B cell (primary cell): ENCODE measurements at regions not wholly inside any gene's neighbourhood (a gene's known extent, or its start where the extent isn't known, plus 50 kb on each side); places are given as distances from the start of the nearest gene placed in this dataset.

Source experiments
- ATAC-seq: fragments of 200-7000 bp; cut with Tn5 transposase; one replicate; pipeline ENCODE4 v1.10.0; 2021; ENCODE audit warnings: low read depth, mild to moderate bottlenecking, moderate number of reproducible peaks, moderate library complexity
- CTCF ChIA-PET: fragments of 350-600 bp; sonication (Branson Sonifier 250); formaldehyde crosslinking; loops from one replicate; lab custom pipeline; 2021; ENCODE audit warnings: antibody characterized with exemption, inconsistent platforms; lab: Charles Lee
- POLR2A ChIA-PET: fragments of 350-600 bp; sonication (Branson Sonifier 250); formaldehyde crosslinking; loops from one replicate; lab custom pipeline; 2021; ENCODE audit warnings: antibody characterized with exemption; lab: Charles Lee
- DNase-seq: peaks from one replicate; pipeline ENCODE4 v3.0.0; 2013
- H2AFZ ChIP-seq: 2 replicates; pipeline ENCODE4 v1.6.1; 2012; ENCODE audit warnings: mild to moderate bottlenecking, low read depth, low read length; ENCODE audit not compliant: insufficient read depth, poor library complexity, severe bottlenecking
- H3K27ac ChIP-seq, 2 donors: 1 replicate in 1 of 2; 2 replicates in 1 of 2; pipeline ENCODE4 v1.5.1; 2012 to 2013; ENCODE audit warnings: low read length in 2 of 2, mild to moderate bottlenecking in 2 of 2, moderate library complexity in 1 of 2
- H3K27me3 ChIP-seq, 4 experiments: fragments of 200-600 bp in 1 of 4; sonication (generic) in 1 of 4; replicated peaks in 1 of 4; 1 replicate in 2 of 4; 2 replicates in 2 of 4; pipeline versions ENCODE4 v1.6.1 to v1.7.0; 2013 to 2016; ENCODE audit warnings: low read length in 3 of 4, mild to moderate bottlenecking in 2 of 4, mixed read lengths in 1 of 4, moderate library complexity in 1 of 4; ENCODE audit not compliant: insufficient read depth in 4 of 4, control insufficient read depth in 3 of 4; ENCODE audit errors: control extremely low read depth in 1 of 4
- H3K36me3 ChIP-seq, 2 experiments: replicated peaks in 1 of 2; 1 replicate in 1 of 2; 2 replicates in 1 of 2; pipeline versions ENCODE4 v1.6.1 to v1.7.1; 2013; ENCODE audit warnings: low read length in 1 of 2; ENCODE audit not compliant: insufficient read depth in 2 of 2, control insufficient read depth in 1 of 2; ENCODE audit errors: control extremely low read depth in 1 of 2, extremely low read depth in 1 of 2
- H3K4me1 ChIP-seq, 2 donors: fragments of 200-600 bp in 1 of 2; sonication (generic) in 1 of 2; 1 replicate in 1 of 2; 2 replicates in 1 of 2; pipeline versions ENCODE4 v1.5.1 to v1.6.1; 2013 to 2017; ENCODE audit warnings: low read length in 2 of 2; ENCODE audit not compliant: control insufficient read depth in 2 of 2, insufficient read depth in 2 of 2
- H3K4me2 ChIP-seq: replicated peaks from 2 replicates; pipeline ENCODE3; 2012; ENCODE audit warnings: mild to moderate bottlenecking, low read depth, low read length; ENCODE audit not compliant: poor library complexity, severe bottlenecking
- H3K4me3 ChIP-seq, 5 experiments: fragments of 200-600 bp in 1 of 5; sonication (generic) in 1 of 5; 1 replicate in 3 of 5; 2 replicates in 2 of 5; pipeline versions ENCODE4 v1.5.1 to v1.7.0; 2011 to 2016; ENCODE audit warnings: low read length in 4 of 5, mild to moderate bottlenecking in 4 of 5, low read depth in 2 of 5, control low read depth in 1 of 5, moderate library complexity in 1 of 5; ENCODE audit not compliant: insufficient read depth in 1 of 5; ENCODE audit errors: control extremely low read depth in 1 of 5, extremely low read depth in 1 of 5
- H3K79me2 ChIP-seq: fragments of 200-600 bp; sonication (generic); one replicate; pipeline ENCODE4 v1.6.0; 2016; ENCODE audit warnings: low read length; ENCODE audit not compliant: control insufficient read depth, insufficient read depth
- H3K9ac ChIP-seq: fragments of 200-600 bp; sonication (generic); 2 replicates; pipeline ENCODE4 v1.6.1; 2017; ENCODE audit warnings: mild to moderate bottlenecking, low read length, moderate library complexity
- H3K9me3 ChIP-seq, 3 donors: one replicate each; pipeline versions ENCODE4 v1.6.1 to v1.7.1; 2013; ENCODE audit warnings: low read length in 2 of 3; ENCODE audit not compliant: control insufficient read depth in 2 of 3, insufficient read depth in 1 of 3; ENCODE audit errors: control extremely low read depth in 1 of 3
- H4K20me1 ChIP-seq: 2 replicates; pipeline ENCODE4 v1.6.0; 2012; ENCODE audit warnings: mild to moderate bottlenecking, low read length; ENCODE audit not compliant: insufficient read depth, control insufficient read depth, poor library complexity, severe bottlenecking
- H3K27ac Mint-ChIP-seq: one replicate; pipeline ENCODE4 v1.8.0; 2021; ENCODE audit warnings: mixed read lengths
- H3K27me3 Mint-ChIP-seq: one replicate; pipeline ENCODE4 v1.8.0; 2021; ENCODE audit warnings: mixed read lengths
- H3K4me1 Mint-ChIP-seq: one replicate; pipeline ENCODE4 v1.8.0; 2021; ENCODE audit warnings: mixed read lengths
- H3K4me3 Mint-ChIP-seq: one replicate; pipeline ENCODE4 v1.8.0; 2021; ENCODE audit warnings: mixed read lengths
- H3K9me3 Mint-ChIP-seq: one replicate; pipeline ENCODE4 v1.8.0; 2022; ENCODE audit warnings: mixed read lengths; ENCODE audit not compliant: insufficient read depth
- CTCF ChIP-seq: fragments of 200-600 bp; IDR thresholded peaks from one replicate; pipeline ENCODE4 v1.8.0; 2022; ENCODE audit warnings: antibody characterized with exemption, mild to moderate bottlenecking
- EZH2 ChIP-seq: IDR thresholded peaks from 2 replicates; pipeline ENCODE4 v1.6.1; 2012; ENCODE audit warnings: borderline replicate concordance, low read depth, mild to moderate bottlenecking, moderate library complexity, low read length; ENCODE audit not compliant: insufficient read depth, poor library complexity, severe bottlenecking
- WGBS: methylation state at CpG from one replicate; pipeline ENCODE4 v1.1.5; 2013; ENCODE audit warnings: missing lambda C conversion rate; ENCODE audit not compliant: insufficient coverage; 5-methylcytosine and 5-hydroxymethylcytosine counted together
- intact Hi-C: fragments of 100-400 bp; cut with micrococcal nuclease; formaldehyde crosslinking; loops from one replicate; pipeline ENCODE4 v1.10.0; 2022

- Histone ChIP-seq H3K27ac (no peak overlapping the region), H3K27me3 (peaks cover 0 to 5% (median 0%) of the 10 kb centered on the region in 4 experiments), H3K4me2 (no peak overlapping the region), H2AFZ (no peak overlapping the region), H3K79me2 (no peaks in the 10 kb centered on the region), H4K20me1 (no peaks in the 10 kb centered on the region), H3K9me3 (no peaks in the 10 kb centered on the region), H3K36me3 (no peaks in the 10 kb centered on the region), H3K4me1 (no peaks in the 10 kb centered on the region), H3K9ac (no peak overlapping the region), H3K4me3 (no peak overlapping the region)
- Mint-ChIP-seq H3K9me3 (no peaks in the 10 kb centered on the region), H3K27me3 (no peaks in the 10 kb centered on the region), H3K4me1 (no peaks in the 10 kb centered on the region), H3K27ac (no peak overlapping the region), H3K4me3 (no peak overlapping the region)
- ChIA-PET CTCF (no interaction called here), POLR2A (no interaction called here)
- no peak for DNase-seq
- intact Hi-C loops = no loop called here
- no peak for TF ChIP-seq CTCF
- no peak for TF ChIP-seq EZH2
- no peak for ATAC-seq
- WGBS = 100% methylated on average over 4 of the region's 6 CpGs
Measured at GRCh38 chr14:54106661-54107377, 150.2 kb upstream of the BMP4 start.
